IMR-90 (cell line): ENCODE measurements at regions not wholly inside any gene's neighbourhood (a gene's known extent, or its start where the extent isn't known, plus 50 kb on each side); places are given as distances from the start of the nearest gene placed in this dataset.

ENCODE experiments used
- ATAC-seq: fragments of 200-7000 bp; cut with Tn5 transposase; 2 replicates; pipeline ENCODE4 v1.9.1; 2020; ENCODE audit warnings: low read depth, mild to moderate bottlenecking, moderate library complexity
- BruUV-seq: library from RNA; stranded (reverse); fragments of 400-500 nt; replicated peaks from 2 replicates; lab custom pipeline; 2021; lab: Mats Ljungman, UMichigan
- CTCF ChIA-PET: fragments of 300-600 bp; formaldehyde crosslinking; extraction: SDS; loops from one replicate; lab custom pipeline; 2021; ENCODE audit warnings: antibody characterized with exemption; lab: Yijun Ruan, JAX
- POLR2A ChIA-PET: fragments of 300-600 bp; sonication (Branson Sonifier 250); formaldehyde crosslinking; loops from one replicate; lab custom pipeline; 2022; ENCODE audit warnings: antibody characterized with exemption; ENCODE audit not compliant: unreplicated experiment; lab: Charles Lee
- DNase-seq: peaks from one replicate; pipeline ENCODE4 v3.0.0; 2013
- H2AFZ ChIP-seq: replicated peaks from 2 replicates; pipeline ENCODE3; 2013; ENCODE audit warnings: low read length, mild to moderate bottlenecking; ENCODE audit not compliant: poor library complexity
- H2AK5ac ChIP-seq: 2 replicates; pipeline ENCODE4 v1.6.1; 2013; ENCODE audit warnings: low read depth, low read length, inconsistent platforms
- H2AK9ac ChIP-seq: replicated peaks from 2 replicates; pipeline ENCODE3; 2013; ENCODE audit warnings: mild to moderate bottlenecking, low read depth, low read length, moderate library complexity; ENCODE audit not compliant: poor library complexity
- H2BK120ac ChIP-seq: 2 replicates; pipeline ENCODE4 v1.6.1; 2013; ENCODE audit warnings: low read depth, low read length, inconsistent platforms
- H2BK15ac ChIP-seq: 3 replicates; pipeline ENCODE4 v1.6.1; 2013; ENCODE audit warnings: low read depth, low read length, inconsistent platforms
- H2BK20ac ChIP-seq: 2 replicates; pipeline ENCODE4 v1.6.1; 2013; ENCODE audit warnings: low read depth, mild to moderate bottlenecking, inconsistent platforms, low read length, moderate library complexity
- H2BK5ac ChIP-seq: 2 replicates; pipeline ENCODE4 v1.6.1; 2013; ENCODE audit warnings: mild to moderate bottlenecking, low read depth, low read length, inconsistent platforms; ENCODE audit not compliant: poor library complexity, severe bottlenecking
- H3K14ac ChIP-seq: replicated peaks from 2 replicates; pipeline ENCODE4 v1.6.1; 2013; ENCODE audit warnings: low read depth, low read length, inconsistent platforms
- H3K18ac ChIP-seq: 2 replicates; pipeline ENCODE4 v1.6.1; 2013; ENCODE audit warnings: low read depth, low read length, control low read depth
- H3K23ac ChIP-seq: 2 replicates; pipeline ENCODE4 v1.6.1; 2013; ENCODE audit warnings: low read depth, low read length, inconsistent platforms
- H3K27ac ChIP-seq: 2 replicates; pipeline ENCODE4 v1.5.1; 2013; ENCODE audit warnings: mild to moderate bottlenecking, control low read depth, low read length; ENCODE audit not compliant: insufficient read depth
- H3K27me3 ChIP-seq: 2 replicates; pipeline ENCODE4 v1.6.1; 2013; ENCODE audit warnings: low read length; ENCODE audit not compliant: control insufficient read depth, insufficient read depth
- H3K36me3 ChIP-seq: 2 replicates; pipeline ENCODE4 v1.6.1; 2013; ENCODE audit warnings: low read length, mixed read lengths; ENCODE audit not compliant: control insufficient read depth, insufficient read depth
- H3K4ac ChIP-seq: 2 replicates; pipeline ENCODE4 v1.6.1; 2013; ENCODE audit warnings: low read depth, low read length, inconsistent platforms
- H3K4me1 ChIP-seq: 2 replicates; pipeline ENCODE4 v1.6.1; 2013; ENCODE audit warnings: low read length, mixed read lengths; ENCODE audit not compliant: control insufficient read depth, insufficient read depth
- H3K4me2 ChIP-seq: 2 replicates; pipeline ENCODE4 v1.6.1; 2013; ENCODE audit warnings: low read depth, mild to moderate bottlenecking, control low read depth, low read length, moderate library complexity
- H3K4me3 ChIP-seq: 2 replicates; pipeline ENCODE4 v1.5.1; 2013; ENCODE audit warnings: low read depth, mild to moderate bottlenecking, control low read depth, low read length, moderate library complexity; ENCODE audit not compliant: insufficient read depth
- H3K56ac ChIP-seq: 2 replicates; pipeline ENCODE4 v1.6.1; 2013; ENCODE audit warnings: low read length, inconsistent platforms; ENCODE audit not compliant: insufficient read depth; ENCODE audit errors: extremely low read depth
- H3K79me1 ChIP-seq, 2 experiments: 2 replicates each; pipeline ENCODE4 v1.6.1; 2013; ENCODE audit warnings: low read length in 2 of 2, inconsistent platforms in 1 of 2, low read depth in 1 of 2
- H3K9ac ChIP-seq: 2 replicates; pipeline ENCODE4 v1.6.1; 2013; ENCODE audit warnings: low read depth, low read length, control low read depth
- H3K9me1 ChIP-seq: 2 replicates; pipeline ENCODE4 v1.6.1; 2013; ENCODE audit warnings: low read length, inconsistent platforms; ENCODE audit not compliant: insufficient read depth
- H3K9me3 ChIP-seq: 2 replicates; pipeline ENCODE4 v1.6.1; 2013; ENCODE audit warnings: low read length; ENCODE audit not compliant: control insufficient read depth, insufficient read depth
- H4K20me1 ChIP-seq: 2 replicates; pipeline ENCODE4 v1.6.1; 2013; ENCODE audit warnings: low read length, inconsistent platforms; ENCODE audit not compliant: insufficient read depth
- H4K5ac ChIP-seq: 2 replicates; pipeline ENCODE4 v1.6.1; 2013; ENCODE audit warnings: mild to moderate bottlenecking, low read depth, low read length, control low read depth
- H4K8ac ChIP-seq, 2 experiments: 2 replicates each; pipeline ENCODE4 v1.6.1; 2013; ENCODE audit warnings: low read depth in 2 of 2, low read length in 2 of 2, control low read depth in 1 of 2, inconsistent platforms in 1 of 2
- H4K91ac ChIP-seq: 2 replicates; pipeline ENCODE4 v1.6.1; 2013; ENCODE audit warnings: low read depth, low read length, inconsistent platforms; ENCODE audit not compliant: insufficient read depth
- ELK1 ChIP-seq: fragments of 150-350 bp; IDR thresholded peaks from 2 replicates; pipeline ENCODE4 v1.6.1; 2016; ENCODE audit warnings: low read depth, mild to moderate bottlenecking, low read length, moderate library complexity, borderline replicate concordance
- FOS ChIP-seq: fragments of 150-350 bp; IDR thresholded peaks from 2 replicates; pipeline ENCODE4 v1.6.1; 2016; ENCODE audit warnings: low read depth, low read length
- dilution Hi-C: fragments of 300-500 bp; cut with HindIII; formaldehyde crosslinking; loops from one replicate; pipeline ENCODE4 v1.14.3; 2018; ENCODE audit warnings: low sequenced_read_pairs; ENCODE audit not compliant: unreplicated experiment
- in situ Hi-C: fragments of 300-500 bp; cut with MboI; formaldehyde crosslinking; loops from 3 replicates; pipeline ENCODE4 v1.14.3; 2019; ENCODE audit warnings: low sequenced_read_pairs, inconsistent platforms, mixed read lengths
- intact Hi-C: fragments of 100-400 bp; cut with micrococcal nuclease; formaldehyde crosslinking; loops from 2 replicates; pipeline ENCODE4 v1.10.0; 2022

GRCh38 chr6:103215847-103216246 is 1643.9 kb downstream of the HACE1 start:
- no peak overlapping the region for H2BK5ac ChIP-seq
- H4K91ac ChIP-seq, result no peak overlapping the region
- CTCF ChIA-PET, result no interaction called here
- DNase-seq (no peak), ATAC-seq (no peak)
- POLR2A ChIA-PET, result no interaction called here
- TF ChIP-seq FOS (no peak), ELK1 (no peak)
- H2BK15ac ChIP-seq, result no peak overlapping the region
- no peak overlapping the region for H3K56ac ChIP-seq
- H3K9me3 ChIP-seq, result peaks cover 5% of the 10 kb centered on the region; the same call in 1 of the 2 replicates
- H4K8ac ChIP-seq, result no peak overlapping the region
- no peak overlapping the region for H3K4me2 ChIP-seq
- in situ Hi-C loops (no loop called here), intact Hi-C loops (no loop called here), dilution Hi-C loops (no loop called here)
- H3K4ac ChIP-seq, result no peak overlapping the region
- H3K23ac ChIP-seq, result no peak overlapping the region
- H3K79me1 ChIP-seq, result no peaks in the 10 kb centered on the region
- no peak overlapping the region for H3K14ac ChIP-seq
- H3K18ac ChIP-seq, result no peak overlapping the region
- no peak overlapping the region for H2AK9ac ChIP-seq
- no peaks in the 10 kb centered on the region for H3K27me3 ChIP-seq
- no peak overlapping the region for H2AK5ac ChIP-seq
- no peaks in the 10 kb centered on the region for H4K20me1 ChIP-seq
- no peak overlapping the region for H2BK20ac ChIP-seq
- H2BK120ac ChIP-seq, result no peak overlapping the region
- no peak overlapping the region for H3K9ac ChIP-seq
- H2AFZ ChIP-seq, result no peak overlapping the region
- no peaks in the 10 kb centered on the region for H3K36me3 ChIP-seq
- no TSS peak for BruUV-seq
- no peak overlapping the region for H4K5ac ChIP-seq
- no peaks in the 10 kb centered on the region for H3K4me1 ChIP-seq
- H3K4me3 ChIP-seq, result no peak overlapping the region
- H3K27ac ChIP-seq, result no peak overlapping the region
- H3K9me1 ChIP-seq, result no peaks in the 10 kb centered on the region
